Right renal cortex interstitium (tissue), 3 donors: ENCODE measurements at regions not wholly inside any gene's neighbourhood (a gene's known extent, or its start where the extent isn't known, plus 50 kb on each side); places are given as distances from the start of the nearest gene placed in this dataset.

ENCODE experiments used
- DNase-seq, 3 donors: peaks; one replicate each; pipeline ENCODE4 v3.0.0-alpha.2; 2013; ENCODE audit warnings: low read depth in 3 of 3, low spot score in 2 of 3

GRCh38 chr16:86984991-86985647, 332.1 kb downstream of the C16orf95 start:
- no peak for DNase-seq

GRCh38 chr16:86985648-86986015, 331.6 kb downstream of the C16orf95 start:
- DNase-seq = no peak

GRCh38 chr16:86986136-86986535, 331.1 kb downstream of the C16orf95 start:
- no peak for DNase-seq

- DNase-seq = no peak
Observed at GRCh38 chr16:86986809-86987487, 330.2 kb downstream of the C16orf95 start.

- DNase-seq = no peak
Observed at GRCh38 chr16:86987746-86988670, 329.2 kb downstream of the C16orf95 start.

- DNase-seq = no peak
Observed at GRCh38 chr16:86988920-86989696, 328.1 kb downstream of the C16orf95 start.

- no peak for DNase-seq
Observed at GRCh38 chr16:86990451-86990850, 326.7 kb downstream of the C16orf95 start.

GRCh38 chr16:86991679-86992078, 325.5 kb downstream of the C16orf95 start:
- no peak for DNase-seq

- DNase-seq = no peak
Observed at GRCh38 chr16:86992587-86992986, 324.6 kb downstream of the C16orf95 start.

- DNase-seq = no peak
Observed at GRCh38 chr16:86993426-86994110, 323.6 kb downstream of the C16orf95 start.

GRCh38 chr16:86994215-86994614, 323.0 kb downstream of the C16orf95 start:
- DNase-seq = no peak

- DNase-seq = no peak
Observed at GRCh38 chr16:86994651-86995171, 322.5 kb downstream of the C16orf95 start.

GRCh38 chr16:86995456-86995855, 321.7 kb downstream of the C16orf95 start:
- DNase-seq = no peak

- no peak for DNase-seq
Observed at GRCh38 chr16:86996081-86996480, 321.1 kb downstream of the C16orf95 start.

- DNase-seq = no peak
Observed at GRCh38 chr16:86997058-86997457, 320.1 kb downstream of the C16orf95 start.

GRCh38 chr16:86998196-86999001, 318.8 kb downstream of the C16orf95 start:
- no peak for DNase-seq

GRCh38 chr16:87000001-87000400, 317.2 kb downstream of the C16orf95 start:
- DNase-seq = no peak

- DNase-seq = no peak
Observed at GRCh38 chr16:87002717-87003413, 314.3 kb downstream of the C16orf95 start.

GRCh38 chr16:87003414-87003755, 313.8 kb downstream of the C16orf95 start:
- no peak for DNase-seq
